NCI-H510A (cell line): ENCODE measurements at regions not wholly inside any gene's neighbourhood (a gene's known extent, or its start where the extent isn't known, plus 50 kb on each side); places are given as distances from the start of the nearest gene placed in this dataset.

Experiments
- DNase-seq: peaks from one replicate; lab custom pipeline; 2025; lab: John Stamatoyannopoulos, UW

DNA sequence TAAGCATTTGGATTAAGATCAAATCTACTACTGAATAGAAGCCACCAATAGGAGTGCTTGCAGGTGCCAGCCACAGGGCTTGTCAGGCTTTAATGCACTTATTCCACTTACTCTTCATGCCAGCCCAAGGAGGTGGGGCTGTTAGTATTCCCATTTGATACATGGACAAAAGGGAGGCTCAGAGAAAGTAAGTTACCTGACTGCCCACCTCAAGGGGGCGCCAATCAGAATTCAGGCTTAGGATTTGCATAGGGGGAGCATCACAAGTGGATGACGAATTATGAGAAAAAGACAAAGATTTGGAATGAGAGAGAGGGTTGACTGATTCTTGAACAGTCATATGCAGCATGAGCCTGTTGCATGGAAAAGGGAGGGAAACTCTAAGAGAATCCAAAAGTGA lies 188.4 kb upstream of the TSHZ2 start:
- DNase-seq = no peak

DNA sequence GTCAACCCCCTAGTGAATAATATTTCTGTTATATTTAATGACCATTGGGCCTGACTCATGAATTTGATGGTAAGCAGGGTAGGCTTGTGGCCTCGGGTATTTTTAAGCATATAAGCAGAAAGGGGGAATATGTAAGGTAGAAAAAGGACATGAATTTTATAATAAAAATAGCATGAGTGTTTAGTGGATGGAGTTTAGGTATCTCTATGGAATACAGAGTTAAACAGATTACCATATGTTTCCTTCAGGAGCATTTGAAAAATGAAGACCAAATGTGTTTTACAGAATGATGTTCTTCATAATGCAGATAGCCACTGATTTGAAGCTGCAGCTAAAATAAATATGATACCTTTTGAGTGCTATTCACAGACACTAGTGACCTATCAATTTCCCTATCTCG lies 191.7 kb upstream of the TSHZ2 start:
- DNase-seq = no peak

DNA sequence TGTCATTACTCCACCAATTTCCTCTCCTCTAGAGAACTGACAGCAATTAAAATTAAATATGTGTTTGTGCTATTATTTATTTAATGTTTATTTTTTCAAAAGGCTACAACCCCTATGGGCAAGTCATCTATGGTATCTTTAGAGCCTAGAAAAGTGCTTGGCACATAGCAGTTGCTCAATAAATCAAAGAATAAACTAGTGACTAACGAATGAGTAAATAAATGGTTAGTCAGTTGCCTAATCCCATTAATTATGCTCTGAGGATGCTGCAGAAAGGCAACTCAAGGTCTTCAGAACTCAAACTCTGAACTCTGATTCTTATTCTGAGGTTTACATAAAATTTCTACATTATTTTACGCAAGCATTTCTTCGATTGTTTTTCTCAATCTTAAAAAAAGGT lies 193.0 kb upstream of the TSHZ2 start:
- DNase-seq = no peak

DNA sequence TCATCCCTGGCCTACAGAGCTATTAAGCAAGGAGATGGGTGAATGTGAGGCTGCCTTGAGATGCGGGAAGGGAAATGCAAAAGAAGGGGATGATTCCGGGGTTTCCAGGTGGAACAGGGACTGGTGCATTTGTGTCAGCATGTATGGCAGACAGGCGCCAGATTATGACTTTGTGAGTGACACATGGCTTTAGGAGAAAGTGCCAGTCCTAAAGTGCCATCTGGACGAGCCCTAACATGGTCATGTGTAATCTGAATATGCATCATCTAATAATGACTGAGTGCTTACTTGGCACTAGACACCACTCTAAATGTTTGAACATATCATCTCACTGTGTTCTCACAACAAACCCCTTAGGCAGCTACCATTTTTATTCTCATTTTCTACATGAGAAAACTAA lies 195.0 kb upstream of the TSHZ2 start:
- DNase-seq = no peak

DNA sequence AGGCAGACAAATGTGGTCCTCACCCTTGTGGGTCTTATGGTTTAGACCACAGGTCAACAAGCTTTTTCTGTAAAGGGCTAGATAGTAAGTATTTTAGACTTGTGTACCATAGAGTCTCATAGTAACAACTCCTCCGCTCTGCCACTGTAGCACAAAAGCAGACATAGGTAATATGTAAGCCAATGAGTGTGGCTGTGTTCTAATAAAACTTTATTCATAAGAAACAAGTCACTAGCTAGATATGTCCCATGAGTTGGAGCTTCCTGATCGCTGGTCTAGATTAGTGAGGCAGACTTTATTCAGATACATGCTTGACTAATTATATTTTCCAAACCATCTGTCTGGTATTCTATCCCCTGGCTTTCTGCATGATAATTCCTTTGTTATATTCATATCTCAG lies 196.4 kb upstream of the TSHZ2 start:
- DNase-seq = no peak

DNA sequence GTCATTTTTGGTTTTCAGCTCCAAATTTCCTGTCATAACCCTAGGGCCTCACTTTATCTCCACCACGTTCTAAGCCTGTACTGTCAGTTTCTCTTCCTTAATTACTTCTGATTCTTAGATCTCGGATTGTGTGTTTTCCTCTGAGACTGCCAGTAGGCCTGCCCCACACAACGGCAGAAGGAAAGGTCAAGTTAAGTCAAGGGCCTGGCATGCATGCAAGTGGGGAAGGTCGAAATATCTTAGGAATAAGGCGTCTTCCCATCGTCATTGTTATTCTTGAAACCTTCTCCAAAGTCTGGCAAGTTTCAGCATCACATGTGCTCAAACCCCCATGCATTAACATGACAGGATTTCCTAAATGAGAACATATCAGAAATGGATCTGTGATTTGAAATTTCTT lies 203.5 kb upstream of the TSHZ2 start:
- DNase-seq = no peak

DNA sequence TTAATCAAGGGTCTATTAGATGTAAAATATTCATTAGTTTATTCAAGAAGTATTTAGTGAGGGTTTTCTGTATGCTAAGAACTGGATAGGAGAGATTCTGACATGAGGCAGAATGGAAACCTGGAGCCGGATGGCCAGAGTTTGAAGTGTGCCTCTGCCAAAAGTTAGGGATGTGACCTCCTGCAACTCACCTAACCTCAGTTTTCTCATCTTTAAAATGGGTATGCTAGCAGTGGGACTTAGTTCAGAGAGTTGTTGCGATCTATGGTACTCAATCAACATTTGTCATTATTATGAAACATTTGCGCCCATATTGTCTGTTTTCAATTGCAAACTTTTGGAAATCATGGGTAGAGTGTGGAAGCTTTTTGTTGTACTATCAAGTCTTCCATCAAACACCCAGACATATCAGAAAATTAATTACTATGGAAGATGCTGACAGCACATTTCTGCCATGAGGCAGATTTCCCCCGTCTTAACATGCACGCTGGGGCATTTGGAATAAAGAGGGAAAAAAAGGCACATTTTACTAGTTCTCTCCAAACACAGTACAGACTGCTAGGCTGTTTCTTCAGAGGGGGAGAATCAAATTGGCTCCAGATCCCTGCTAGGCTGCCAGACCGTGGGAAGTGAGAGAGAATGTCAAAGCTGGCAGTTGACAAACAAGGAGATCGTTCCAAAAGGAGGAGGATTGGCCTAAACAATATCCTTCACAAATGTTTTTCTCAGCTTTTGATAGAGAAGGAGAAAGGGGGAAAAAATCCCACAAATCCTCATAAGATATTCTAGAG lies 205.3 kb upstream of the TSHZ2 start:
- no peak for DNase-seq

DNA sequence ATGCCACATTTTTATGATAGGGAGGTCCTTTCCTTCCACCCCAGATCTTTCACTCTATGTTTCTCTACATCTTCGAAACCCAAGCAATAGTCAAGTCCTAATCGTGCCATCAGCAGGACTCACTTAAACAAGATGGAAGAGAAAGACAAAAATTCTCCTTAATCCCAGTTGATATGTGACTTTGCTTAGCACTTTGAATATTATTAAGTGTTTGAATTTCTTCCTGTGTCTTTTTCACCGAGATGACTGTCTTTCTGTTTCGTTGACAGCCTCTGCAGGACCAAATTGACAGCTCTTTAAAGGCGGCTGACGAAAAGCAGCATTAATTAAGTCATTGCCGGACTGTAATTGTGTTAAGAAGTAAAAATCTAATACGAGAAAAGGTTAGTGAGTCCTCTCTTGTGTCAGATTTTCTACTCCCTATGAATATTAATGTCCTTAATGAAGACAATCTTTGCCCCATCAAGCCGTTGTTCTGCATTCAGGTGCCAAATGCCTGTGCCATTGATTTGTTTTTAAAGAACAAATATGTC lies 208.8 kb upstream of the TSHZ2 start:
- DNase-seq = no peak

DNA sequence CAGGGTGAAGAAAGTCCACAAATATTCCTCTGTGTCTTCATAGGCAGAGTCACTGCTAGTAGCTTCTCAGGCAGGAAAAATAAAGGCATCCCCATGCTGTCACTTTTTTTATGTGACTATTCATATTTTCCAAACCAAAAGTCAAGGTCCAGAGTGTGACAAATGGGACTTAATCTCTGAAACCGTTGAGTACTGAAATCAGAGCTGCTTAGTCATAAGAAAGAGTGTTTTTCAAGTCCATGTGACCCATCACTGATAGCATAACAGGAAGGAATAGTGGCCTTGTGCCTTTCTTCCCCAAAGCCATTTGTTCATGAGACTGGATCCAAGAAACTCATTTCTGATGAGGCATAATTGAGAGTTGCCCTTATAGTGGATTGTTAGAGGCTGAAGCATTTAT lies 210.3 kb upstream of the TSHZ2 start:
- no peak for DNase-seq

DNA sequence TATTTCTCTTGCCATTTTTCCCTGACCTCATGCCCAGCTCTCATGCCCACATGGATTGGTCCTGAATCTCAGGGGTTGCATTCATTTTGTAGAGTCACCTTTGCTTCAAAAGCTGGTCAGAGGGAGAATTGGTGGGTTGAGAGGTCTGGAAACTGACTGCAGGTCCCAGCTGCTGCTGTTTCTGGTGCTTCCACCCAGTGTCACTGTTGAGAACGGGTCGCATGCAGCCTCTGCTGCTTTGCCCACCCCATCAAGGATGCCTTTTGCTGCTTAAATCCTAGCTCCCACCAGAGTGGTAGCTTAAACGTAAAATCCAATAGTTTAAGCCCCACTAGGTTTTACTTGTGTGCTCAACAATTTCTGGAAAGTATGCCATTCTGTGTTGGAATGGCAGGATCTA lies 211.4 kb upstream of the TSHZ2 start:
- no peak for DNase-seq

DNA sequence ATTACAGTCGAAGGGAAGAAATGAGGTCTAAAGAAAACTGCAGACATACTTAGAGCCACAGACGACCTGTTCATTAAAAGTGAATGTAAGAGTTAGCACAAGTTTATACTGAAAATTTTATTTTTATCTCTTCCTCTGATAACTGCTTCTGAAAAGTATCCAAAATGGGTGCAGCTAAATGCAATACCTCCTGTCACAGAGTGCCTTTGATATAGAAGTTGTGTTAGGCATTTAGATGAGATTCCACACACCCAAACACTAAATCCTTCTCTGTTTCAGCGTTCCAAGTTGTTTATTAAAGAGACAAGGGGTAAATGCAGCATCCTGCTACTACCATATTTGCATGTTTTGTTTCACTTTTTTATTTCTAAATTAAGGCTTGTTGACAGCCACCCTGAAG lies 214.7 kb upstream of the TSHZ2 start:
- DNase-seq = no peak

DNA sequence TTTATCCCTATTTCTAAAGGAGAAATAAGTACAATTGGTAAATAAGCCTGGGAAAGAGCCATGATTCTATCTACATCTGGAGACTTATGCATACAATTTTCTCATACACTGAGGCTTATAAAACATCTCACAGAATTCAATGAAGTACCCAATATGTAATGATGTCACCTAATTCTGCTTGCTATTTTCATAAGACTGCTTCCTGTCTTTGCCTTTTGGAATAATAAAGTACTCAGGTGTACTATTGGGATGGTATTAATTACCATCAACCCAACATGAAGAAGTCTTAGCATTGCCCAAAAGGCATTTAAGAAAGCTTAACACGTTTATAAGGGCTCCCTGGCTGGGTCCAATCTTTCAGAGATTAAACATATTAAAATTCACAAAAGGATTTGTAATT lies 216.4 kb upstream of the TSHZ2 start:
- no peak for DNase-seq

DNA sequence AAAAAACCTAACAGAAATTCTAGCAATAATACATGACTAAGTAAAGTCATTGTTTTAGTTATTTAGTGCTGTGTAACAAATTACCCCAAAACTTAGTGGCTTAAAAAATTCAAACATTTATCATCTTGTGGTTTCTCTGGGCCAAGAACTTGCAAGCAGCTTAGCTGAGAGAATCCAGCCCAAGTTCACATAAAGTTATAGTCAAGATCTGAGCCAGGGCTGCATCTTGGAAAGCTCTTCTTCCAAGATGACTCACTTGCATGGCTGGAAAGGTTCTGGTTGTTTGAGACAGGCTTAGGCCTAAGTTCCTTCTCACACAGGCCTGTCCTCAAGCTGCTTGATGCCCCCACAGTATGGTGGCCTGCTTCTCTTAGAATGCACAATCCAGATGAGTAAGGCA lies 217.8 kb upstream of the TSHZ2 start:
- DNase-seq = no peak

DNA sequence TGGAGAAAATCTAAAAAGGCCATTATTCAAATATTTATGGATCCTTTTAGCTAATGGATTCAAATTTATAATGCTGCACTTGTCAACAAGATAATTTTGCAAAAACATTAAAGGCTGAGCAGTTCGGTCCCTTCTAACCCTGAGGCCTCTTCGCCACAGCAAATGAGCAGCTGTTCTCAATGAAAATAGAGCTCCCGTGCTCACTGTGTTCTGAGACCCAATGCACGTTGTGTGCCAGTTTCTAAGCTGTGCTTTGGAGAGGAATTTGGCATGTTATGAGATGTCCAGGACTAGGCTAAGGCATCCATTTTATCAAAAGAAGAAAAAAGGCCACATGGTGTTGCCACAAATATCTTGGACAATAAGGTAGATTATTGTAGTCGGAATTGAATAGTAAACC lies 220.1 kb upstream of the TSHZ2 start:
- no peak for DNase-seq

DNA sequence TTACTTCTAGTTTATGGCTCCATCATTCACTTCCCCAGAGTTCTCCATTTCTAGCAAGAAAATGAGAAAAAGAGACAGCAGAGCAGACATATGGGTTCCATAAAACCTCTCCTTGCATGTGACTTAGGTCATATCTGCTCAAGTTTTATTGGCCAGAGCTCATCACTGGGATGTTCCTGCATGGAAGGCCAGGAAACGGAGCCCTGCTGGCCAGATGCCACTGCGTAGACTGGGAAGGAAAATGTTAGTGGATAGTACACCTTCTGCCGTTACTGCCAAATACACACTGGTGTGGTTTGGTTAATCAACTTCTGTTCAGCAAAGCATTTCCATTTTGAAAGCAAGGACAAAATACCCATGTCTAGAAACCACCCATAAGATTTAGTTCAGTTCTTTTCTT lies 220.6 kb upstream of the TSHZ2 start:
- no peak for DNase-seq

DNA sequence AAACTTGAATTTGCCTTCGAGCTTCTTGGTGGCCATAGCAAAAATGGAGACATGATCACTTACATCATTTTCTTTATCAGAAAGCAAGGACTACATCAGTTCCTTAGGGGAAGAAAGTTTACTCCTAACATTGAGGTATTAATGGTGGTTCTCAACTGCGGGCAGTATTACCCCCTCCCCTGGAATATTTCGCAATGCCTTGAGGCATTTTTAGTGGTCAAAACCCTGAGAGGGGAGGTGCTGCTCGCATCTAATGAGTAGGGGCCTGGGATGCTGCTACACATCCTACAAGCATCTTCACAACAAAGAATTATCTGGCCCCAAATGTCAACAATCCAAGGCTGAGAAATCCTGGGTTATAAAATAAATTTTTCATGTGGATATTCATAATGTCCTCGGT lies 222.2 kb upstream of the TSHZ2 start:
- no peak for DNase-seq

DNA sequence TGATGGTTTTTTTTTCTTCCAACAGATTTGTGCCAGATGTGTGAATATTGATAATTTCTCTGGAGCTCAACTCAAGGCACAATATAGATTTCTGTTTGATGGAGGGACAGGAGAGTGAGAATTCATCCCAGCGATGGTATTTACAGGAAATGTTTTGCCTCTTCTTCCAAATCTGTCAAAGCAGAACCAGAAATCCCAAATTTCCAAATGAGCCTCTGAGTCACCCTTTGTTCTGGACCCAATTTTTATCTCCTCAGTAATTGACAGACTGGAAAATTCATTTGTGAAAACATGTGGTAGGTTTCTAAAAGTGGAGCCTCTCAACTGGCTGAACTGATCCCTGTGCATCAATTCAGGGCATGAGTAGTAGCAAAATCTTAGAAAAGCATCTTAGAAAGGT lies 223.2 kb upstream of the TSHZ2 start:
- no peak for DNase-seq

DNA sequence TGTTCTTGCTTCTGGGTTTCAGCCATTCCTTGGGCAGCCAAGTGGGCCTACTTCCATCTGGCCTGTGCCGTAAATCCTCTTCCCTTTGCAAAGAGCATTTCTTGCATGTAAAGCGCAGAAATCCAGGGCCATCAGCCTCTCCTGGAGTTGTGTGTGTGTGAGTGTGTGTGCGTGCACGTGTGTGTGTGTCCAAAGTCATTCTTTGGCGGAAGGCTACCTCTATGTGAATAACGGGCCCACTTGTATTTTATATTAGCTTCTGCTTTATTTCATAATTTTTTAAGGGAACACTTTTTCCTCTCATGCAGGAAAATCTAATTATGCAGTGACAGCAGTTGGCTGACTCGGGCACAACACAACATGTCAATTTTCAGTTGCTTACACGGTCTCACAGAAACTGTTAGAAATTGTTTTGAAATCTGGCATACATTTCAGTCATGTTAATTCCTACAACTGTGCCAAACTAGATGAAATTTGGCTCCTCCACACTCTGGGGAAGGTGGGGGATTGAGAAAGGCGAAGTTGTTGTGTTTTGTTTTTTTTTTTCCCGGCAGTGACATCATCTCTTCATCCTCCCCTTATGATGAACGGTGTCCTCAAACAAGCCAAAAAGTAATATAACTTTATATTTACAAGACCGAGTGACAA lies 223.7 kb upstream of the TSHZ2 start:
- no peak for DNase-seq

DNA sequence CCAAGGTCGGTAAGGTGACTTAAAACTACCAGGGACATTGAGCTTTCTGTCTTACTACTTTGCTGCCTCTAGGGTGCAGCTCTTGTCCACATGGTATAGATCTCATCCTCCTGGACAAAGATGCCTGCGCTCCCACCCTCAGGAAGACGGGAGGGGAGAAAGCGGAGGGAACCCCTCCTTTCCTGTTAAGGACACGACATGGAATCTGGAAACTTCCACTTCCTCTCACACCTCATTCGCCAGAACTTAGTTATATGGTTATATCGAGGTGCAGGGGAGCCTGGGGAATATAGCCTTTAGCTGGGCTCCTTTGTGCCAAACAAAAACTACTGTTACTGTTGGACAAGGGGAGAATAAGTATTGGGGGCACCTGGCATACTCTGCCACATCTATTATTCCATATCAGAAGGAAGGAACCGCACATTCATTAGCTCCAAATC lies 224.3 kb upstream of the TSHZ2 start:
- no peak for DNase-seq

DNA sequence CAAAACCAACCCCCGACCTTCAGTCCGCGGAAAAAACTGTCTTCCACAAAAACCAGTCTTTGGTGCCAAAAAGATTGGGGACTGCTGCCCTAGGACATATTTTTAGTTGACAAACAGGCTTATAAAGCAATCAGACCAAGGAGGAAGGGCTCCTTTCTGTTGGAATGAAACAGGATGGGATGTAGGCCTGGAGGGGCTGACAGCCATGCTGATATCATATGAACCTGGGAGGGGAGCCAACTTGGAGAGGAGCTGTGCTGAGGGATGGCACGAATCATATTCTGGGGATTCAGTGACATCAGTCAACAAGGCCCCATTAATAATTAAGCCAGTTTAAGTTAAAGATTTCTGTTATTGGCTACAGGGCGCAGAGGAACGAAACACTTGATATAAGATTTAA lies 225.4 kb upstream of the TSHZ2 start:
- no peak for DNase-seq

DNA sequence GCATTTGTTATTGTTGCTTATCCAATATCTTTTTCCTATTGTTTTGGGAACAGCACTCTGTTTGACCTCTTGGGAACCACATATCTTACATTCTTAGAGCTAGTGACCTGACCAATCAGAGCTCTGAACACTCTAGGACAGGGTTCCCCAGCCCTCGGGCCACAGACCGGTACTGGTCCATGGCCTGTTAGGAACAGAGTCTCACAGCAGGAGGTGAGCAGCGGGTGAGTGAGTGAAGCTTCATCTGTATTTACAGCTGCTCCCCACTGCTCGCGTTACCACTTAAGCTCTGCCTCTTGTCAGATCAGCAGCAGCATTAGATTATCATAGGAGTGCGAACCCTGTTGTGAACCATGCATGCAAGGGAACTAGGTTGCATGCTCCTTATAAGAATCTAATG lies 226.0 kb upstream of the TSHZ2 start:
- DNase-seq = peak; percentile 15

DNA sequence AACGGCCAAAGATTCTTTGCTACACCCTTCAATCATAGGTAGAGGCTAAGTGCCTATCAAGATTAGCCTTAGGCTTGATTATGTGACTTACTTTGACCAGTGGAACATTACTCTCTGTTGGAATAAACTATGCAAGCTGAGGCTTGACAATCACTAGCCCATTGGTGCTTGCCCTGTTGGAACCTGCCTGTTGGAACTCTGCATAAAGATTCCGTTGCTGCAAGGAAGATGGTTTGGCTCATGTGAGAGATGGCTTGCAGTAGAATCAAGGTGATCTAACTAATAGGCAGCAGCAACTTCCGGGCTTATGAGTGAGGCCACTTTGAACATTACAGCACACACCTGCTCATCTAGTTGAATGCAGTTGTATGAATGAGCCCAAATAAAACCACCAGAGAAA lies 227.7 kb upstream of the TSHZ2 start:
- no peak for DNase-seq

DNA sequence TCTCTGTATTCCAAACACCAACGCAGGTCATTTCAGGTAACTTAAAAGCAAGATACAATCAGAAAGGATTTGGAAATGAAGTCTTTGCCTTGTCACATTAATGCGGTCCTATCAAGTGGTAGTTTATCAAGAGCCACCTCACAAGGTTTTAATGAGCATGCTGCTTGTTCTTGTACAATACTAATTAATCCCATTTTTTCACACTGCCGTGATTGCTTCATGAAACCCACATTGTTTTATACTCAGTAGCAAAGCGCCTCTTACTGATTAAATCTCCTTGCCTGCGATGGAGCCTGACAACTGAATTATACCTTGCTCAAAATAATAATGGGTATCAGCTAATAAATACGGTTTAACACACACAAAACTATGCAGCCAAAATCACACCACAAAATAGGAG lies 234.1 kb upstream of the TSHZ2 start:
- no peak for DNase-seq

DNA sequence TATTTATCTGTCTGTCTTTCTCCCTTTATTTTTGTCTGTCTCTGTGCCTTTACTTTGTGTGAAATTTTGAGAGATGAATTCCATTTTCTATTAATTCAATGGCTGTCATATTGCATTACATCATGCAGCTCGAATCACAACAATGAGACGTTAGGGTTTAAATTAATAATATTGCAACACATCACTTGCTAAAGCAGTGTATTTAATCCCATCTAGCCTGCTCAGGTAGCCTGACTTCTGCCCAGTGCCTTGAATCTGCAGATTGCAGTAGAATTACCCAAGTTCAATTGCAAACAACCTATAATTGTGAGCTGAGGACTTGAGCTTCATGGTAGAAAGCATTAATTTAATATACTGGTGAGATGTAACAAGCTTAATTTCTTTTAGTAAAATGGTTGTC lies 235.7 kb upstream of the TSHZ2 start:
- DNase-seq = no peak
